ENCODE measurements at regions not wholly inside any gene's neighbourhood (a gene's known extent, or its start where the extent isn't known, plus 50 kb on each side); places are given as distances from the start of the nearest gene placed in this dataset.

DNA sequence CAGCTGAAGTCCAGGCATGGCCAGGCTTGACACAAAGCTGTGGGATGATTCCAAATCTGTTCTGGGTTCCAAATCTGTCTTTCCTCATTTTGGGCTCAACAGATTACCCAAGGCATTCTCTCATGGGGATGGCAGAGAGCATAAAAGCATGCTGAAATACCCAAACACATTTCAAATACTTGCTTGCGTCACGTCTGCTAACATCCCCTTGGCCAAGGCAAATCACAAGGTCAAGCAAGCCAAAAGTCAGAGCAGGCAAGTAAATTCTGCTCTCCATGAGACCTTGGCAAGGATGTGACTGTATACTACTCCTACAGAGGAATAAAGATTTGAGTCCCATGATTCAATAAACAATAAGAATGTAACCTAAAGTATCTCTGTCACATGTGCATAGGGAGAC, 306.7 kb downstream of the EPB41L4A start:
- Histone ChIP-seq H3K27ac (no peak overlapping the region), H3K4me3 (no peak overlapping the region), H3K4me1 (replicated peaks in 1 of 2) (peaks cover 0 to 6% of the 10 kb centered on the region in 2 donors)
- 0 to 50% (median 10%) methylated on average over 1 to 2 of the region's 2 CpGs; no CpG with 5 or more reads in 4 of the 10 experiments for WGBS, 10 experiments
- ATAC-seq (replicated peaks in 6 of 8) = no peak
- in situ Hi-C loops (cut with MboI; ENCODE audit: low pct_unique_long_range_greater_than_20kb in 2 of 9, low sequenced_read_pairs in 9 of 9, unreplicated experiment in 9 of 9) = no loop called here

DNA sequence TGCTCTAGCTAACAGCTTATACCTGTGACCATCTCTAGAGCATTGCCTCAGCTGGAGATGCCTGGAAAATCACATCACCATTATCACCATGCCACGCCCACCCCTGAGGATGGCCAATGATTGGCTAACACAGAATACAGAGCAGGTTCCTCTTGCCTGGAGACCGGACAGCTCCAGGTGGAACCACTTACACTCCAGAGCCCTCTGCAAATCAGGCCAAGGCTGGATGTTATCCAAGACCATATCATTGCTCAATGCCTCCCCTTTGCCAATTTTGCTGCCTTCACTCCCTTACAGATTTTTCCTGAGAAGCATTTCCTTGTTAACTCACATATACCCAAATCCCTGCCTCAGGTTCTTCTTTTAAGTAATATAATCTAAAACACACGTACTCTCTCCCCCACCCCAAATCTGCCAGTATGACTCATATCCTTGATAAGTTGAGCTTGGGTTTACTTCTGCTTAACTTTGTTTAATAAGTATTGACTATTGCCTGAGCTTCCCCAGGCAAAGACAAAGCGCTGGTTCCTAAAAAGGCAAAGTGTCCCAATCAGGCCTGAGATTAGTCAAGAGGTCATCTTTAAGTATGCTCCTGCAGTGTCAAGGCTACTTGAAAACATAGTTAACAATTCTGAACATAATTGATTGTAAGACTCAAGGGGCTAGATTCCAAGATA, 309.6 kb downstream of the EPB41L4A start:
- Histone ChIP-seq H3K27ac (no peak overlapping the region), H3K4me3 (no peak overlapping the region), H3K4me1 (replicated peaks in 1 of 2) (no peaks in the 10 kb centered on the region)
- WGBS, 10 experiments = 20 to 100% (median 80%) methylated on average over 1 to 4 of the region's 4 CpGs; no CpG with 5 or more reads in 2 of the 10 experiments
- peak in 3 of 8 experiments; percentile 52 to 67 (median 66) for ATAC-seq (replicated peaks in 6 of 8)
- in situ Hi-C loops (cut with MboI; ENCODE audit: low pct_unique_long_range_greater_than_20kb in 2 of 9, low sequenced_read_pairs in 9 of 9, unreplicated experiment in 9 of 9) = no loop called here

DNA sequence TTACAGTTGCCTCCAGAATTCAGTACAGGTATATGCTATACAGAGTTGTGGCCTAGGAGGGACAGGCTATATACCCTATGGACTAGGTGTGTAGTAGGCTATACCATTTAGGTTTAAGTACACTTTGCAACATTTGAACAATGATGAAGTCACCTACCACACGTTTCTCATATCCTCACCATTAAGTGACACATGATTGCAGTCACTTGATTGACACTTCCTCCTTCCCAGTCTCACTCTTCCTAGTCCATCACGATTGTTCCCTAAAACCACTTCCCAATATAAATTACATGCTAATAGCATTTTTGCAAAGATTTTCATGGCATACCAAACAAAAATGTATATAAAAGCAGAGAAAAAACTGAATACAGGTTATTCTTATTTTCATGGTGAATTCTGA, 312.2 kb downstream of the EPB41L4A start:
- ATAC-seq (replicated peaks in 6 of 8) = no peak
- WGBS, 10 experiments = 0 to 100% (median 58%) methylated on average over 1 to 2 of the region's 2 CpGs; no CpG with 5 or more reads in 2 of the 10 experiments
- in situ Hi-C loops (cut with MboI; ENCODE audit: low pct_unique_long_range_greater_than_20kb in 2 of 9, low sequenced_read_pairs in 9 of 9, unreplicated experiment in 9 of 9) = no loop called here
- H3K27ac ChIP-seq = no peak overlapping the region
- no peaks in the 10 kb centered on the region for H3K4me1 ChIP-seq (replicated peaks in 1 of 2)
- H3K4me3 ChIP-seq = no peak overlapping the region

DNA sequence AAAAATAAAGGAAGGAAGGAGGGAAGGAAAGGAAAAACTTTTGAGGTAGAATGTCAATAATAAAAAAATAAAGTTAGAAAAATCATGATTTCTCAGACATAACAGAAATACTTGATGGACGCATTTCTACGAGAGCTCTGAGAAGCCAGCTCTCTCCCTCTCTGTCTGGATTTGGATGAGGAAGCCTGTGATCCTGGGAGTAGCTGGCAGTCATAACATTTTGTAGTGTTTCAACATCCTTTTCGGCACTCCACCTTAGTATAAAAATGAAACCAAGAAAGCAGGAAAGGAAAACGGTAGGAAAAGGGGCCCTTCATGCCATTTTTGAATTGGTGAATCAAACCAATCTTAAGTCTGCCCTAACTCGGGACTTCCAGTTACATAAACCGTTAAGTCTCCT, 321.3 kb downstream of the EPB41L4A start:
- Histone ChIP-seq H3K27ac (no peak overlapping the region), H3K4me3 (no peak overlapping the region), H3K4me1 (replicated peaks in 1 of 2) (no peaks in the 10 kb centered on the region)
- in situ Hi-C loops (cut with MboI; ENCODE audit: low pct_unique_long_range_greater_than_20kb in 2 of 9, low sequenced_read_pairs in 9 of 9, unreplicated experiment in 9 of 9) = no loop called here
- ATAC-seq (replicated peaks in 6 of 8) = no peak
- WGBS, 10 experiments = 6 to 97% (median 79%) methylated on average over 2 to 6 of the region's 6 CpGs

DNA sequence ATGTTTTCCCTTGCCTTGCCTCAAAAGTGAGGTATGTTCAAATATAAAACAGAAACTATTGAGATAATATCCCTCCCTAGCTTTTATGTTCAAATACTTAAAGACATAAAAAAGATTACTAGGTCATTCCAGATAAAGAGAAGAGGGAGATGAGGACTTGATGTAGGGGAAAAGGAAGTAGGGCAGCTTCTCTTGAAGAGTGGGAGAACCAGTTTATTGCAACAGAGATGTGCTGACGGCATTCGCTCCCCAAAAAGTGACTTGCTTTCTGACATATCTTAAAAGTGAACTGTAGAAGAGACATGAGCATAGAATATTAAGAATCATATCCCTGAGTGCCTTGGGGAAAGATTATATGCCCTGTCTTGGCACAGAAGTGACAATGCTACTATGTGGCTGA, 330.2 kb upstream of the NREP start:
- Histone ChIP-seq H3K27ac (no peak overlapping the region), H3K4me1 (replicated peaks in 1 of 2) (no peaks in the 10 kb centered on the region), H3K4me3 (no peak overlapping the region)
- in situ Hi-C loops (cut with MboI; ENCODE audit: low pct_unique_long_range_greater_than_20kb in 2 of 9, low sequenced_read_pairs in 9 of 9, unreplicated experiment in 9 of 9) = no loop called here
- WGBS, 10 experiments = 90 to 100% (median 100%) methylated on average over 1 to 2 of the region's 2 CpGs; no CpG with 5 or more reads in 5 of the 10 experiments
- no peak for ATAC-seq (replicated peaks in 6 of 8)

DNA sequence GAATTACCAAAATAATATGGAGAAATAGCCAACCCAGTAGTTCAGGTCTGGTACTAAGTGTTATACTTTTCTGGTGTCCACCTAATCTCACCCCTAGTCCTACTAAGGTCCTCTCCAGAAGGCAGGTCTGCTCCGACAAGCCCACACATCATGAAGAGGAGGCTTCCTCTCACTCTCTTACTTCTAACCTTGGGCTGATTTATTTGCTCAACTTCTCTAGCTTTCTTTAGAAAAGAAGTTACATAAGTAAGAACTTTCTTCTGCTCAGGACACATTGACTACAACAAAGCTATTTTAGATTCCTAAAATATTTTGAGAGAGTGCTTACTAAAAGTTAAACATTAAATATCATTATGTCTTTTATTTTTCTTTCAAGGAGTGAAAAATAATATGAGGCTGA, 329.7 kb upstream of the NREP start:
- in situ Hi-C loops (cut with MboI; ENCODE audit: low pct_unique_long_range_greater_than_20kb in 2 of 9, low sequenced_read_pairs in 9 of 9, unreplicated experiment in 9 of 9) = no loop called here
- WGBS, 10 experiments = 78 to 100% (median 100%) methylated on average over 1 of the region's 1 CpG; no CpG with 5 or more reads in 4 of the 10 experiments
- no peak for ATAC-seq (replicated peaks in 6 of 8)
- Histone ChIP-seq H3K4me3 (no peak overlapping the region), H3K27ac (no peak overlapping the region), H3K4me1 (replicated peaks in 1 of 2) (no peaks in the 10 kb centered on the region)

DNA sequence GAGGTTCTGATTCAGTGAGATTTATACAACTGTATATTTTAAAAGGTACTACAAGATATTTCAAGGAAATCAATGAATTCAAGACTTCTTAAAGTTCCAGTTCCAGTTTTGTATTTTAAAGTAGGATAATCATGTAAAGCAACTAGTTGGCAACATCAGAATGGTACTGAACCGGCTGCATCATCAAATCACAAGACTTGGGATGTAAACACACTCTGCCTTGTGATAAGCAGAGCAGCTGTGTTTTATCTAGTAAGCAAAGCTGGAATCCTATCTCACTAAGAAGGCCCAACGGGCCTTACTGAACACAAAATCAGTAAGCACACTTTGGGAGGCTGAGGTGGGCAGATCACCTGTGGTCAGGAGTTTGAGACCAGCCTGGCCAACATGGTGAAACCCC, 327.2 kb upstream of the NREP start:
- Histone ChIP-seq H3K27ac (no peak overlapping the region), H3K4me3 (no peak overlapping the region), H3K4me1 (replicated peaks in 1 of 2) (no peaks in the 10 kb centered on the region)
- WGBS, 10 experiments = 33 to 100% (median 100%) methylated on average over 1 to 2 of the region's 2 CpGs; no CpG with 5 or more reads in 4 of the 10 experiments
- no peak for ATAC-seq (replicated peaks in 6 of 8)
- in situ Hi-C loops (cut with MboI; ENCODE audit: low pct_unique_long_range_greater_than_20kb in 2 of 9, low sequenced_read_pairs in 9 of 9, unreplicated experiment in 9 of 9) = no loop called here

DNA sequence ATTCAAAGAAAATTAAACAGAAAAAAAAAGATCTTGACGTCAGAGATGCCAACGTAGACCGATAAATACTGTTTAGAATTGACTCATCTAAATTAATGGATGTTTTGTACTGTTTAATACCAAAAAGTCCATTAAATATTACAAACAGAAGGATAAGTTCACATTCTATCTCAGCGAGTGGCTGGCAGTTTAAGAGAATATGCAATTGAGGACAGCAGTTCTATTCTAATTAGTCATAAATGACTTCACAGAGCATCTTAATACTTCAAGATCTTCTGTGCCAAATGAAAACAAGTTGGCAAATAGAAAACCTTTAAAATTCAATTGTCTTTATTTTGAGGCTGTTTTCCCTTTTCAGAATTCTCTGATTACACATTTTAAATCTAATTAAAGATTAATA, 326.6 kb upstream of the NREP start:
- in situ Hi-C loops (cut with MboI; ENCODE audit: low pct_unique_long_range_greater_than_20kb in 2 of 9, low sequenced_read_pairs in 9 of 9, unreplicated experiment in 9 of 9) = no loop called here
- H3K4me3 ChIP-seq = no peak overlapping the region
- no peak overlapping the region for H3K27ac ChIP-seq
- no peak for ATAC-seq (replicated peaks in 6 of 8)
- no peaks in the 10 kb centered on the region for H3K4me1 ChIP-seq (replicated peaks in 1 of 2)
- WGBS, 10 experiments = 21 to 95% (median 84%) methylated on average over 2 to 4 of the region's 4 CpGs

DNA sequence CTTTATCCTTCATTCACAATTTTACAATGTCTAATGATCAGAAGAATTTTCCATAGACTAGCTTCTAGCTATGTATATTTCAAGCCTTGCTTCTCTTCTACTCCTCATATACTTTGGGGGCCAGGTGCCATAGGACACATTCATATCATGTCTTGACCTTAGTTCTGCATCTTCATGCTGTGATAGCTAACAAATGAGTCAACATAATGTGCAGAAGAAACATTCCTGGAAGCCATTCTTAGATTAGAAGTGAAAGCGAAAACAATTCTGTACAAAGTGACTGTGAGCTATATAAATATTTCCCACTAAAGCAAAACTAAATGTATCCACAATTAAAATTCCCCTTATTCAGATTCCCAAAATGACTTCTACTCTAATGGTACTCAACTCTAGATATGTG, 320.2 kb upstream of the NREP start:
- H3K4me3 ChIP-seq = no peak overlapping the region
- in situ Hi-C loops (cut with MboI; ENCODE audit: low pct_unique_long_range_greater_than_20kb in 2 of 9, low sequenced_read_pairs in 9 of 9, unreplicated experiment in 9 of 9) = no loop called here
- no peak overlapping the region for H3K27ac ChIP-seq
- peaks cover 0 to 3% of the 10 kb centered on the region in 2 donors for H3K4me1 ChIP-seq (replicated peaks in 1 of 2)
- WGBS, 10 experiments = 75 to 100% (median 89%) methylated on average over 1 of the region's 1 CpG; no CpG with 5 or more reads in 3 of the 10 experiments
- ATAC-seq (replicated peaks in 6 of 8) = peak in 1 of 8 experiments; percentile 48

DNA sequence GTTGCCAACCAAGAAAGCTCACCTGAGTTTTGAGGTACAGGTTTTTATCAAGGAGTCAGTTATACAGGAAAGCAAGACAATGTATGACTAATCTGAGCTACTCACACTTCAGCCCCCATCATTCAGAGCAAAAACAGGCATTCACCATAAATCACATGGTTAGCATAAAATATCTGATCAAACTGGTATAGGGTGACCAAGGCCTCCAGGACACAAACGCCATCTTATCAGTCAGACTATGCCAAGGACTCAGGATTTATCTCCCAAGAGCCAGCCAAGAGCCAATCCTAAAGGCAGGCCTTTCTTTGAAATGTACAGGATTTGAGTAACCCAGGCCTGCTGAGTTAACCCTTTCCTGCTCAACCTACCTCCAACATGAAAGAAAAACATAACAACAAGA, 313.0 kb upstream of the NREP start:
- H3K4me3 ChIP-seq = no peak overlapping the region
- no peak for ATAC-seq (replicated peaks in 6 of 8)
- in situ Hi-C loops (cut with MboI; ENCODE audit: low pct_unique_long_range_greater_than_20kb in 2 of 9, low sequenced_read_pairs in 9 of 9, unreplicated experiment in 9 of 9) = no loop called here
- WGBS, 10 experiments = 40 to 100% (median 60%) methylated on average over 1 of the region's 1 CpG; no CpG with 5 or more reads in 3 of the 10 experiments
- H3K4me1 ChIP-seq (replicated peaks in 1 of 2) = peaks cover 3 to 11% of the 10 kb centered on the region in 2 donors
- no peak overlapping the region for H3K27ac ChIP-seq

DNA sequence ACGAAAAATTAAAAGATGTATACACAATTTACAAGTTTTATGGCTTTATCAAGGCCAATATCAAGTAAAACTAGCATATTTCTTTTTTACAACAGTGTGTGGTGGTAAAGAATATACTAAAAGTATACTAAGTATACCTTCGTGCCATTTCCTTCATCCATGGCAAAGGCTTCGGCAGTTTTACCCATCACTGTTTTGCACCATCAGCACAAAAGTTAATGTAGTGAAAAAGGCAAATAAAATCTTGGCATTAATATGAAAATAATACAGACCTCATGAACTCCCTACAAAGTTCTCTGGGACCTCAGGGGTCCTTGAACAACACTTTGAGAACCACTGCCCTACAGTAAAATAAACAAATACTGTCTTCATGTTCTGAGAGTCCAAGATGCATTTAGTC, 312.3 kb upstream of the NREP start:
- 26 to 86% (median 69%) methylated on average over 1 to 3 of the region's 3 CpGs; no CpG with 5 or more reads in 3 of the 10 experiments for WGBS, 10 experiments
- Histone ChIP-seq H3K4me1 (replicated peaks in 1 of 2) (peaks cover 3 to 16% of the 10 kb centered on the region in 2 donors), H3K4me3 (no peak overlapping the region), H3K27ac (no peak overlapping the region)
- in situ Hi-C loops (cut with MboI; ENCODE audit: low pct_unique_long_range_greater_than_20kb in 2 of 9, low sequenced_read_pairs in 9 of 9, unreplicated experiment in 9 of 9) = no loop called here
- no peak for ATAC-seq (replicated peaks in 6 of 8)

DNA sequence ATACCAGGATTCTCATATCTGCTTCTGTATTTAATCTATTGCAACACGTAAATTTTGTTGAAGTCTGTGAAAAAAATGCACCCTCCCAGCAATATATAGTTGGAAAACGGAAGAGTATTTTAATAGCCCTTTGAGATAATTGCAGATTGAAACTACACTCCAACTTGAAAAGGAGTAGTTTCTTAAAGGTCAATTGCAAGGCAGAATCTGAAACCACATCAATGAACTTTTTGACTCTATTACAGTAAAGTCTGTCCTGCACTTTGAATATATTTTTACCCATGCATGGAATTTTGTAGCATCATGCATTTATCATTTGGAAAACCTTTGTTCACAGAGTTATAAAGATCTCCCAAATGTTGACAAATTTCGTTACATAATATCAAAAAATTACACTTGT, 311.6 kb upstream of the NREP start:
- H3K4me3 ChIP-seq = no peak overlapping the region
- no peak overlapping the region for H3K27ac ChIP-seq
- no peak for ATAC-seq (replicated peaks in 6 of 8)
- 37 to 94% (median 68%) methylated on average over 2 to 3 of the region's 3 CpGs for WGBS, 10 experiments
- in situ Hi-C loops (cut with MboI; ENCODE audit: low pct_unique_long_range_greater_than_20kb in 2 of 9, low sequenced_read_pairs in 9 of 9, unreplicated experiment in 9 of 9) = no loop called here
- peaks cover 0 to 23% of the 10 kb centered on the region in 2 donors for H3K4me1 ChIP-seq (replicated peaks in 1 of 2)

DNA sequence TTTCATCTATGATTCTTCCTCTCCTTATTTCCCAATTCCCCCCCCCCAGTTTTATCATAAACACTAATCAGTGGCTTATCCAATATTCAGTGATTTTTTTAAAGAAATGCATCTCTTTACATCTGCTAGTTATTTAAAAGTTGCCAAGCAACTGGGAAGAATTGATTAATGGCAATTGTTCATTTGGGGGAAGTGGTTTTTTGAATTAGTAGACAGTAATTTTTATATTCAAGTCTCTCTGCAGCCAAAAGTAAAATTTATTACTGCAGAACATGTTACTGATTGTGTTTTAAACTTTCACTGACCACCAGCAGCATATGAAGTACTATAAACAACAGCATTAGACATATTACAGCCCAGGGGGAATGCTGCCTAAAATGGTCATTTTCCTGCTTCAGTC, 308.8 kb upstream of the NREP start:
- Histone ChIP-seq H3K4me1 (replicated peaks in 1 of 2) (peaks cover 0 to 27% of the 10 kb centered on the region in 2 donors), H3K27ac (no peak overlapping the region), H3K4me3 (no peak overlapping the region)
- ATAC-seq (replicated peaks in 6 of 8) = peak in 1 of 8 experiments; percentile 43
- in situ Hi-C loops (cut with MboI; ENCODE audit: low pct_unique_long_range_greater_than_20kb in 2 of 9, low sequenced_read_pairs in 9 of 9, unreplicated experiment in 9 of 9) = no loop called here

DNA sequence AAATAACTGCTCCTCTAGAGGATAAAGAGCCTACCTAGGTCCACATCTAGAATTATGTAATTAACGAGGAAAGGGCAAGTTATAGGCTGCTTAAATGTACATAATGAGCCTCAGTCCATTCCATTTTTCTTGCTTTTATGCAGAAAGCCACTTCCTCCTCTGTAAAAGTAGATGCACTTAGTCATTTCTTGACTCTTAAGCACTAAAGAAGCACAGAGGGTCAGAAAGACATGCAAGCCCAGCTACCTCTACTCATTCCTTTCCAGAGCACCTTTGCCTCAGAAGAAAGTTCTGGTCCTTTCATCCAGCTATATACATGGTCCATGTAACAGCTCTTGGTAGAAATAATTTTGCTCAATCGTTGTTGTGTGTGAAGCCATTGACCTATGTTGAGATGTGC, 308.0 kb upstream of the NREP start:
- in situ Hi-C loops (cut with MboI; ENCODE audit: low pct_unique_long_range_greater_than_20kb in 2 of 9, low sequenced_read_pairs in 9 of 9, unreplicated experiment in 9 of 9) = no loop called here

More for the DNA sequence above, 308.0 kb upstream of the NREP start:
- Histone ChIP-seq H3K27ac (no peak overlapping the region), H3K4me3 (no peak overlapping the region), H3K4me1 (replicated peaks in 1 of 2) (peaks cover 0 to 27% of the 10 kb centered on the region in 2 donors)
- ATAC-seq (replicated peaks in 6 of 8) = no peak
- WGBS, 10 experiments = 36 to 100% (median 71%) methylated on average over 1 to 2 of the region's 2 CpGs; no CpG with 5 or more reads in 2 of the 10 experiments
